ENCODE measurements at regions not wholly inside any gene's neighbourhood (a gene's known extent, or its start where the extent isn't known, plus 50 kb on each side); places are given as distances from the start of the nearest gene placed in this dataset.

DNA sequence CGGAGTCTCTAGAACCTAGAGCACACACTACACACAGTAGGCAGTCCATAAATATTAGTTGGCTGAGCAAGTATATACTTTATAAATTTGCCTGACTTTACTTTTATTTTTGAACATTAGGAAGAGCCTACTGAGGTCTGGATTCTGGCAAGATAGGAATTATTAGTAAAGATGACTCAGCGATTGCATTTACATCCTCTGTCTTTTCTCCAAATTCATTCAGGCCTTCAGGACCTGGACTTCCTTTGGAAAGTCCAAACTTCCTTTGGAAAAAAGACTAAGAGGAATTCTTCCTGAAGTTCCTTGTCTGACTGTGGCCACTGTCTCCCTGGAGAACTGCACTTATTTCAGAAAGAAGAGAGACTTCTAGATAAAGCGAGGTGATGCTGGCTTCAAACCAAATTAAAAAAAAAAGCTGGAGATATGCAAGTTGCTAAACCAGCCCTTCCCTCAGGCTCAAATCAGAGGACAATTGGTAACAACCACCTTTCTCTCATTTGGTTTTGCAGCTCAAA lies 251.3 kb downstream of the GAS1 start:
- no peak for DNase-seq (ENCODE audit: low spot score)

DNA sequence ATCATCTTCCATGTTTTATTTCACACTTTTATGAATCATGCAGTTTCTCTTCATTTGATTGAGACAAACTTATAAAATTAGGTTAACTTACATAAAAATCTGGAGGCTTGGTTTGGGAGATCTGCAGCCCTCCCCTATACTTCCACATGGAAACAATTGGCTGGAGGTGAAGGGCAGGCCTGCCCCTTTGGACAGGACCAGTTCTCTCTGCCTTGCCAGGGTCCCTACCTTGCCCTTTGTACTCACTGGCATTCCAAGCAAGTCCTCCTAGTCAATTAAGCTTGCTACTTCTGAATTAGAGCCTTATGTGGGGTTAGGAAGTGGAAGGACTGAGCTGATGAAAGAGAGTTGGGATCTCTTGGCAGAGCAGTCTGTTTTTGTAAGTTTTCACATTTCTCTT lies 257.3 kb downstream of the GAS1 start:
- no peak for DNase-seq (ENCODE audit: low spot score)

DNA sequence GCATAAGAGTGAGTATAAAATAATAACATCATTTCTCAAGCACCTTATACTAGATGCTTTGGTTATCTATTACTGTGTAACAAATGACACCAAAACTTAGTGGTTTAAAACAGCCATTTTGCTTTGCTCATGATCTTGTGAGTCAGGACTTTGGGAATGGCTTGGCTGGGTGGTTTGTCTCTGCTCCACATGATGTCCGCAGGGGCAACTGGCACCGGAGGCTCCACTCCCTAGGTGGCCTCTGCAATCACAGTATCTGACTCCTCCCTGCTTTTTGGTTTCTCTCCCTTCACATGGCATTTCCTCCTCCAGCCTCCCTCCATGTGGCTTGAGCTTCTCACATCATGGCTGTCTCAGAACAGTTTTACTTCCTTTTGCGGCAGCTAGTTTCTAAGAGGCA lies 259.5 kb downstream of the GAS1 start:
- peak; percentile 16 for DNase-seq (ENCODE audit: low spot score)

DNA sequence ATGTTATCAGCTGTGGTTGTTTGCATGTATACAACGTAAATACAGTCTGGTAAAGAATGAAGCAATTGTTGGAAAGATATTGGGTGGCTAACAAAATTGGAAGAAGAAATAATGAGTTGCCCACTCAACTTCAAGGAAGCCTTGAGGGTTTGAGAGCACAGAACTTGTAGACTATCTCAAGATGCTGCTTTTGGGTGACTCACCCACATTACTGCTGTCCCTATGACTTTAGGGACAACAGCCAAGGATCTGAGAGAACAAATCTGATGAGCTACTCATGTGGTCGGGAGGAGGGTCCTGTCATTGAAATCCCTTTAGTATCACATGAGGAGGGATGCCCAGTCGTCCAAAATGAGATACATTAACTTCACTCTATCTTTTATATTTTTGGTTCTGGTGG lies 261.8 kb downstream of the GAS1 start:
- DNase-seq (ENCODE audit: low spot score), result no peak

DNA sequence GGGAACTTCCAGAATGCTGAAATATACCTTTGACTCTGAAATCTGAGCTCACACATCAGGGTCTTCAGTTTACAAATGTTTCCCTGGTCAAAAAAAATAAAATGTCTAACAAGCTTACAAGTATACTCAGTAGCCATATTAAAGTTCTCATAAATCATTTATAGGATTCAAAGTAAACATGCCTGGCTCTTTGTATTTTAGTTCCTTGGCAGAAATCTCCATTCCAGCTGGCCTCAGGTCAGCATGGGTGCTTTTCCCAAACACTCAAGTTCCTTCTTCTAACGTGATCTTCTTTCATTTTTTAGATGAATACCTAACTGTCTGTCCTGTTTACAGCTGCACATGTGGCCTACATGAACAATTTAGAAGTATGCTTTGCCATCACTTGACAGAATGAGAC lies 263.2 kb downstream of the GAS1 start:
- DNase-seq (ENCODE audit: low spot score), result no peak

DNA sequence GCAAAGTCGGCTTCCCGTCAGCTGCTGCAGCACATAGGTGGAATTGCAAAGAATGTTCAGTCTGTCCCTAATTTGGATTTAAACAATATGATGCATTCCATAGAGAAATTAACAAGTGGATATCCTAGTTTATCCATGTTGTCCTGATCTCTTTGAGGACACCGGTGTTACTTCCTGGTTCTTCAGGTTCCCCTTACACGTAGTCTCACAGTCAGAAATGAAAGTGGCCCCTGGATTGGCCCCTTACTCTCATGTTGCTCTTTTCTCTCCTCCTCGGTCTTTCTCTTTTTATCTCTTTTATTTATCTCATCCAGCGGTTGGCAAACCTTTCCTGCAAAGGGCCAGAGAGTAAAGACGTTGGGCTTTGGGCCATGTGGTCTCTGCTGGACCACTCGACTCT lies 265.1 kb downstream of the GAS1 start:
- DNase-seq (ENCODE audit: low spot score), result no peak

DNA sequence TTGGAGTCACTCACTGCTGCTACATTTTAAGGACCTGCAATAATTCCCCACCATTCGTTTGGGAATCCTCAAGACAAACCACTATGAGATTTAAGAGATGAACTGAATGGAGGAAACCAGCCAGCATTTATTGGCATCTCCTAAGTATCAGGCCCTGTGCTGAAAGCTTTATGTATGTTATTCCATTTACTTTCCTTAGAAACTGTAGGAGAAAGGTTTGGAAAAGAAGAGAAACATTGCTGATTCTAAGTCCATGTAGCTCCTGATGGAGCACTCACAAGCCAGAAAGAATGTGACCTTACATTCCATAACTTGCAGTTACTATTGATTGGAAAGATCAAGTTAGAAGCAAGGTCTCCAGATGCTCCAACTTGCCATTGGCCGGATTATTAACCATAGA lies 267.4 kb downstream of the GAS1 start:
- no peak for DNase-seq (ENCODE audit: low spot score)

DNA sequence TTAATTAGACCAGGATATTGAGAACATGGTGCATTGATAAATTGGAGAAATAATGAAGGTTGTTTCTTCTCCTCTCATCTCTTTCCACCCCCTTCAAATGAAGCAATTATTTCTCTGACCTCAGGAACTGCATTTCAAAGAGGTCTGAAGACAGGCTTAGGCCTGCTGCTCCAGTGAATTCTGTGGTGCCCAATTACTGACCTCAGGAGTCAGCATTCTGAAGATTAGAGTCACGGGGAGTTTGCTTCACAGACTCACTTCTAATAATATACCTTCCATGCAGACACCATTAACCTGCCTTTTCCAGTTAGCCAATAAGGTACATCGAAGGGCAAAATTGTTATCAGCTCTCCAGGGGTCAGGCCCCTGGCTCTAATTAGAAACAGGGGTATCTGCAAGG lies 270.9 kb downstream of the GAS1 start:
- no peak for DNase-seq (ENCODE audit: low spot score)

DNA sequence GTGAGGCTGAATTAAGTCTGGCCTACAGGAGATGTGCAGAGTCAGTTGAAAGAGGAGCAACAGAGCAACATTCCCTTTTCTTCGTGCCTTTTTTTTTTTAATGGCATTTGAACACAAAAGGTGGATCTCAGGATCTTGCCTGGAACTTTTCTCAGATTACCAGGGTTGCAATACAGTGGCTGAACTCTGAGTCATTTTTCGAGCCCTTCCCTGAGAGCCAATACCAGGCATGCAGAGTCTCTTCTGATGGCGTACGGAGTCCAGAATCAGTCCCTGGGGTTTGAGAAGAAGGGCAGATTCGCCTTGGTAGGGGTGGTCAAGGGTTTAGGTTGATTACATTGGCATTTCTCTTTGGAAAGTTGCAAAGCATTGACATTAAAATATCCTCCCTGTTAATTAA lies 271.5 kb downstream of the GAS1 start:
- no peak for DNase-seq (ENCODE audit: low spot score)

DNA sequence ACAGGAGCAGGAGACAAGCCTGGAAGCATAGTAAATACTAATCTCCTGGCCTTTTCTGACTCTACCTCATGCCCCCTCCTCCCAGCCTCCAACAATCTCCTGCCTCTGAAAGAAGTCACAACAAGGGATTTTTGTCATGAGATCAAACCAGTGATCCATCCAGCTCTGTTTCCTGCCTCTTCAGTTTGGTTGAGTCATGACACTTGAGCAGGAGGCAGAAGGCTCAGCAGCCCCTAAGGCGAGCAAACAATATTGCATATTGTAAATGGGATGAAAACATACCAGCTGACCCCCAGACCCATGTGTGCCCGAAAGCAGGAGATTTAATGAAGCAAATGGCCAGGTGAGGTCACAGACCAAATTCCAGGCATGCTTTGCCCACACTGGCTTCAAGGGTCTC lies 272.8 kb downstream of the GAS1 start:
- no peak for DNase-seq (ENCODE audit: low spot score)

DNA sequence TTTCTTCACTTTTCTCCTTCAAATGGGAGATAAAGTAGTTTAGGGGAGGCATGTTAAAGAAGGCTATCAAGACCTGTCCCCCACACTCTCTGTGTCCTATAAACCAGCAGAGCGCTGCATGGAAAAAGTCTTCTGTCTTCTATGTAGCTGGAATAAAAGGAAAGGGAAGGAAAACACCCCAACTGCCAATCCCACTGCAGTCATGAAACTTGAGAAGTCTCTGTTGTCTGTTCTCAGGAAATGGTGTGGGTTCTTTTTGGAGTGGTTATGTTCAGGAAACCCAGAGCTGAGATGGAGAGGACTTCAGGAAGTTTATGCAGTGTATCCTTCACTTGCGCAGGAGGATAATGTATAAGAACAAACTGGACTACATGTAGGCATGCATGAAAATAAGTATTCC lies 274.3 kb downstream of the GAS1 start:
- no peak for DNase-seq (ENCODE audit: low spot score)

DNA sequence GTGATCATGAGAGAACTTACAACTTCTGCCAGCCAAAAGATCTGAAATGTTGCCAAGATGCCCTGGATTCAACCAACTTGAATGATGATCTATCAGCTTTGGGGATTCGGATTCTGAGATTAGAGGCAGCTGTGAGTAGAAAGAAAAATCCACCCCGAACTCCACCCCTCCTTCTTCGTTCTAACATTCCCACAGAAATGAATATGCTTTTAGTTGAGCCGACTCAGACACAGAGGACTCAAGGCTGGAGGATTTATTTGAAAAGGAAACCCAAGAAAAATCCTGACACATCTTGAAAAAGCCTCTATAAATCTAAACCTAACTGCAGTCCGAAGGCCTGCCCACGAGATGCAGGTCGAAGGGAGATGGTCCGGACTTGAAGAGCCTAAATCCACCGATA lies 275.0 kb downstream of the GAS1 start:
- DNase-seq (ENCODE audit: low spot score), result no peak

DNA sequence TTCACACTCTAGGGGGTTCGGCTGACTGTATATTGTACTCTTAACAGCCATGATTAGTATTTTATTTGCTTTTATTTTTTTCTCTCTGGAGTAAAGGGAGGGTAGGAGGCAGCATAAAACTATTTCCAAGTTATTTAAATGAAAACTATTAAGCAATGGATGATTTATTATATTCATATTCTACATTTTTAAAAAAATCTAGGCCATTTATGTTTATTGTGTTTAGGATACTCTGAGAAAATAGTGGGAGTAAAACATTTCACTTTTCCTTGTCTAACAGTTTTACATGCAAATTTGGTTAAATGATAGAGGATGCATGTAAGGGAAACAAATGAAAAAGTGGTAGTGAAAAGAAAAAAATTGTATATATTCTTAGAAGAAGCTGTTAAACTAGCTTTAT lies 276.3 kb downstream of the GAS1 start:
- no peak for DNase-seq (ENCODE audit: low spot score)

DNA sequence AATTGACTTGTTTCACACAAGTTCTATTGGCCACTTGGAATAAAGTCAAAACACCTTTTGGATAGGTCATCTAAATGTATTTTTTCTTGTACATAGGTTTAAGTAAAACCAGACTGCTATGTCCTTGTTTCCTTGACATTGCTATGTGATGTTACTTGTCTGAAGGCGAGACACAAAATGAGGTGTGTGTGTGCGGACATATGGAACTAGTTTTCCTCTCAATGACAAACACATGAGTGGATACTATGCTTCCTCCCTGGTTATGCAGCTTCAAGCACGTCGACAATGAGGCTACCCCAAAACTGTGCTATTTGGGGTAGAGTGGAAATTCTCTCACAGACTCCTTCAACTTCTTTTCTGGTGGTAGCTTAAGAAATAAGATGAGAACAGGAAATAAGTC lies 276.8 kb downstream of the GAS1 start:
- DNase-seq (ENCODE audit: low spot score), result no peak

DNA sequence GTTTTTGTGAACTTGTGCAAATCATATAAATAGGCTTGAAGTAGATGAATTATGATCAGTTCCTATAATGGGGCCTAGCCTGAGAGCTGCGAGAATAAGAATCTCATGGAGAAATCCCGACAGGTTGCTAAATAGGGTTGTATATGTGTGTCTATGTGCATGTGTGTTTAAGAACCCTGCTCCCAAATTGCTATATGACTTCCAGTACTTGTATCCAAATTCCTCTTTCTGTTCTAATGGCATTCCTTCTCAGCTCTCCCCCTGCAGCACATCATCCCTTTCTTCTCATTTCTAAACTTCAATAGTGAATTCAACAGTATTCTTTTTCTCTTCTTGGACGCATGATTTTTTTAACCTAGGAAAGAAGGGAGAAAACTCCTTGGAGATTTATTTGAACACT lies 277.2 kb downstream of the GAS1 start:
- DNase-seq (ENCODE audit: low spot score), result no peak

DNA sequence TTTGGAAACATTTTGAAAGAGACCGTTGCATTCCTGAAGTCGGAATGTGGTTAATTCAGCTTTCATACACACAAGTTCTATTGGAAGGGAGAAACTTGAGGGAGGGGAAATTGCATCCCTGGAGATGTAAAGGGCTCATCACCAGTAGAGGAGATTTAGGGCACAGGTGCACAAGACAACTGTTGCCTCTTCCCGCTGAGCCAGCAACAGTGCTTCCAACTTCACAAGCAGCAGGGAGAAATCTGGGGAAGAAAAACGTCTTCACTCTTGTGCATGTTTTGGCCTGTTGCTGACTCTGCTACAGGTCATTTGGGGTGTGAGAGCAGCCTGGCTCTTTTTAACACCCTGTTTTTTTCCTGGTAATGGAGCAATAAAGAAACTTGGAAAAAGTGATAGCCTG lies 277.9 kb downstream of the GAS1 start:
- no peak for DNase-seq (ENCODE audit: low spot score)

DNA sequence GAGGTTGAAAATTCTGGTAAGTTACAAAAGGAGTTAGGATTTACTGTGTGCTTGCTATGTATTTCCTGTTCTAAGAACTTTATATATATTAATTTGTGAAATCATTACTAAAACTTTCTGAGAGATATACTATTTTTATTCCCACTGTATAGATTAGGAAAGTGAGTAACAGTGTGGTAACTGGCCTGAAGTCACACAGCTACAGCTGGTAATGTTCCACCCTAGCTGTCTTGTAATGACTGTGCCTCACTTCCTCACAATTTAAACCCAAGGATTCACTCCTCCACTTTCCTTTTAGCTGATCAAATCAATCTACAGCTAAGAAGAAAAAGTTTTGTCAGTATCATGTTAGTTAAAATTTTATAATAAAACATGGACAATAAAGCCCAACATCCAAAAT lies 278.8 kb downstream of the GAS1 start:
- DNase-seq (ENCODE audit: low spot score), result no peak

DNA sequence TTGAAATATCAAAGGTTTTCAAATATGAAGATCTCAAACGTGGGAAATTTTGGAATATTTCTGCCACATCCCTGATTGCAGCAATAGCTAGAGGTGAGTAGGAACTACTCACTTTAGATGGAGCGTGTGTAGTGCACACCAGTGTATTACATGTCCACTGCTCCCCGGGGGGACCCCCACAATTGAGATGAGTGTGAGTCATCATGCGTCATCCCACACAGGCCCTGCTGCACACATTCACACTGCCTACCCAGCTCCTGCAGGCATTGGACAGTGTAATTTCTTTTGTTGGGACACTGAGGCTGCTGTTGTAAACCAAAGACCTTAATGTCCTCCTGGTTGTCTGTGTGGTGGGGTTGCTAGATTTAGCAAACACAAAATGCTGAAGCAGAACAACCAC lies 280.0 kb downstream of the GAS1 start:
- no peak for DNase-seq (ENCODE audit: low spot score)

DNA sequence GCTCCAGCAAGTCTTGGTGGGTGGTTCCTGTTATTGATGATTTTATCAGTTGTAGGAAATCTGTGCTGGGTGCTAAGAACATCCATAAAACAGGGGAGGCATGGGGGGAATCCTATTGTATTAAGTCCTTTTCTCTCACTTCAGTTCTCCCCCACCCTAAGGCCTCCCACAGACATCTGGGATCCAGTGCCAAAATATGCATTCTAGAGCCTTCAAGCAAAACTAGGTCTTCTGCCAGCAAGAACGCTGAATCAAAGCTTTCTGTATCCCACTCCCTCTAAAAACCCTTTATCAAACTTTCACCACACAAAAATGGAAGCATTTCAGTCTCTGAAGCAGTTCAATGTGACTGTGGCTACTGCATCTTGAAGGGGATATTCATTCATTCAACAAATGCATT lies 281.9 kb downstream of the GAS1 start:
- DNase-seq (ENCODE audit: low spot score), result no peak

DNA sequence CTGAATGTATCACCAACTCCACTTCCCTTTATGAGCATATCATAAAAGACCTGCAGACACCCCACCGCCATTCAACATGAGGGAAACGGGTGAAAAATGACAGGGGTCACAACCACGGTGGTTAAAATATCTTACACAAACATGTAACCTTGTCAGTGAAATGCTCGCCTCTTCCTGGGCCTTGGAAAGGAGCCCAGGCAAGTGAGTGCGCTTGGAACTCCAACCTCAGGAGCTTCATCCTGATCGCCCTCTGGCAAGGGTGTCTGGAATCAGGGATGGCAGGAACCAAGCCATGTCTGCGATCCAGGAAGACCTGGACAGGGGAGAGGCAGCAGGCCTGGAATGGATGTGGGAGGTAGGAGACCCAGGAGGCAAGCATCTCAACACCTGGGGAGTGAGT lies 282.7 kb downstream of the GAS1 start:
- no peak for DNase-seq (ENCODE audit: low spot score)

DNA sequence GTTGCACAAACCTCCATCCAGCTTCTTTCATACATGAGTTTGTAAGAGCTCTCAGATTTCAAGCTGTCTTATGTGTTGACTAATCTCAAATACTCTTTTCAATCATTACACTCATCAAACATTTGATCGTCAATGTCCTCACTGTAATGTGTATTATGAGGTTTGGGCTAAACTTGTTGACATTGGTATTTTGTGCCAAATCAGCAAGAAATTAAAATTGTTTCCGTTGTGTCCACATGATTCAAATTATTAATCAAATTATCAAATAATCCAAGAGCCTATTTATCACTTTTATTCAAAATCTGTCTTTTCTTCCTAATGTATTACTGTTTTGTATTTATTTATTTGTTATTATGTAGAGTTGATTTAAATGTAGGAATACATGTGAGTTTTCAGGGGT lies 283.4 kb downstream of the GAS1 start:
- DNase-seq (ENCODE audit: low spot score), result no peak

DNA sequence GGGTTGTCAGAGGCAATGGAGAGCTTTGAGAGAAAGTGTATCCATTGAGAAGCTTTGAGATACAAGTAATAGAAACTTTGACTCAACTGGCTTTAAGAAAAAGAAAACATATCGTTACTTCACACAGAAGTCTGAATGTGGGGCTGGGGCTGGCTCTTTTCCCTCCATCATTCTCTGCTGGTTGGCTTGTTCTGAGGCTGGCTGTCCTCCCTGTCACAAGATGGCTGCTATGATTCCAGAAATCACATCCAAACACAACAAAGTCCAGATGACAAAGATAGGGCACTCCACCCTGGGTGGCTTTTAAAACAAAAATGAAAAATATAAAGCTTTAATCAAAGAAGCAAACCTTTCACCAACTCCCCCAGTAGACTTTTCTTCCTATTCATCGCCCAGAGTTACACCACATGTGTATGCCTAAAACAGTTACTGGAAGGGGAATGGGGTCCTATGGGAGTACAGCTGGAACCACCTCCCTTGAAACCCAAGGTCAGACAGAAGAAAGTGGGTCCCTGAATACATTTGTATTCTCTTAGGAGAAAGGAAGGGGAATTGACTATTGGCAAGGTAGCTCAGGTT lies 284.3 kb downstream of the GAS1 start:
- no peak for DNase-seq (ENCODE audit: low spot score)

DNA sequence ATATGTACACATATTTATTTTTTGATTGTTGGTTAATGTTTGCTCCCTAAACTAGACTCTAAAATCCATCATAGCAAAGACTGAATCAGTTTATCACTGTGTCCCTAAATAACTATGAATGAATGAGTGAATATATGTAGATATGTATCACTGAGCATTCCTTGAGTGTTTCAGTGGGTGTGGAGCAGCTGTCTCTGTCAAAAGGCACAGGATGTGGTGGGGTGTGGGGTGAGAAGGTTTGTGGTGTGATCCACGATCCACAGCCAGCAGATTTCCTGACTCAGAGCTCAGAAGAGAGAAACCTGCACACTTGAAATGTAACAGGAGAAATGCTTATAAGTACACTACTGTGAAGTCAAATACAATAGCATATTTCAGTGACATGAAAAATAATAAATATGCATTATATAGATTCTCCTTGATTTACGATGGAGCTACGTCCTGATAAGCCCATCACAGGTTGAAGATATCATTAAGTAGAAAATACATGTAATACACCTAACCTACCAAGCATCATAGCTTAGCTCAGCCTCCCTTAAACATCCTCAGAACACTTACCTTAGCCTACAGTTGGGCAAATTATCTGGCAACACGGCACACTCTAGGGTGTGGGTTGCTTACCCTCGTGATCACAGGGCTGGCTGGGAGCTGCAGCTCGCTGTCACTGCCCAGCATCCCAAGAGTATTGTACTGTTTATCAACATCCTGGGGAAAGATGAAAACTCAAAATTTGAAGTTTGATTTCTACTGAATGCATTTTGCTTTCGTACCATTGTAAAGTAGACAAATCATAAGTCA lies 287.0 kb downstream of the GAS1 start:
- DNase-seq (ENCODE audit: low spot score), result no peak
